ENCODE measurements at regions not wholly inside any gene's neighbourhood (a gene's known extent, or its start where the extent isn't known, plus 50 kb on each side); places are given as distances from the start of the nearest gene placed in this dataset.

GRCh38 chr1:208456487-208456886, 212.3 kb upstream of the PLXNA2 start:
- TF ChIP-seq USF1 (IDR thresholded peaks at IDR 0.05) (no peak), MAX (IDR thresholded peaks at IDR 0.05) (no peak), EP300 (IDR thresholded peaks at IDR 0.05; ENCODE audit: borderline replicate concordance) (no peak), TAF1 (IDR thresholded peaks at IDR 0.05; ENCODE audit: low read depth) (no peak), CEBPB (IDR thresholded peaks at IDR 0.05) (no peak), REST (IDR thresholded peaks at IDR 0.05; ENCODE audit: low read depth) (no peak), ZBTB7A (IDR thresholded peaks at IDR 0.05; ENCODE audit: low read depth) (no peak)

Measured in Ishikawa (cell line).